ENCODE measurements at regions not wholly inside any gene's neighbourhood (a gene's known extent, or its start where the extent isn't known, plus 50 kb on each side); places are given as distances from the start of the nearest gene placed in this dataset.

DNA sequence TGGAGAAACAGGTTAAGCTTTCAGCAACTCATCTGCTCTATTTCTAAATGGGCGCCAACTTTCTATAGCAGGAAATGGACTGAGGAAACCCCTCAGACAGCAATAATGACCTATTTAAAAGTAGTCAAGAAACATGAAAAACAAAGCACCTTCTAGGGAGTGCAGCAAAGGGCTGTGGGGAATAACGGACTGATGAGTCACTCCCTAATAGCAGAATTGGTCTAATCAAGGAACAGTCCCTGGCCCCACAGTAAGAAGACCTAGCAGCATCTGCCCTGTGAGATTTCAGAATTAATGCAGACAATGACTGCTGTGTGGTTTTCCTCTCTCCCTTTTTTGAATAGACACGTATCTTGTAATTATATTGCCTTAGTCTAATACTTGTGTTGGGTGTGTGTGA lies 602.9 kb downstream of the IPMK start:
- no peak for TF ChIP-seq ZFX (IDR thresholded peaks at IDR 0.05)
- TF ChIP-seq, protein P1, sequence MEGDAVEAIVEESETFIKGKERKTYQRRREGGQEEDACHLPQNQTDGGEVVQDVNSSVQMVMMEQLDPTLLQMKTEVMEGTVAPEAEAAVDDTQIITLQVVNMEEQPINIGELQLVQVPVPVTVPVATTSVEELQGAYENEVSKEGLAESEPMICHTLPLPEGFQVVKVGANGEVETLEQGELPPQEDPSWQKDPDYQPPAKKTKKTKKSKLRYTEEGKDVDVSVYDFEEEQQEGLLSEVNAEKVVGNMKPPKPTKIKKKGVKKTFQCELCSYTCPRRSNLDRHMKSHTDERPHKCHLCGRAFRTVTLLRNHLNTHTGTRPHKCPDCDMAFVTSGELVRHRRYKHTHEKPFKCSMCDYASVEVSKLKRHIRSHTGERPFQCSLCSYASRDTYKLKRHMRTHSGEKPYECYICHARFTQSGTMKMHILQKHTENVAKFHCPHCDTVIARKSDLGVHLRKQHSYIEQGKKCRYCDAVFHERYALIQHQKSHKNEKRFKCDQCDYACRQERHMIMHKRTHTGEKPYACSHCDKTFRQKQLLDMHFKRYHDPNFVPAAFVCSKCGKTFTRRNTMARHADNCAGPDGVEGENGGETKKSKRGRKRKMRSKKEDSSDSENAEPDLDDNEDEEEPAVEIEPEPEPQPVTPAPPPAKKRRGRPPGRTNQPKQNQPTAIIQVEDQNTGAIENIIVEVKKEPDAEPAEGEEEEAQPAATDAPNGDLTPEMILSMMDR (conservative IDR thresholded peaks at IDR 0.05): no peak
